ENCODE measurements at regions not wholly inside any gene's neighbourhood (a gene's known extent, or its start where the extent isn't known, plus 50 kb on each side); places are given as distances from the start of the nearest gene placed in this dataset.

GRCh38 chr1:43056981-43057391, 98.3 kb upstream of the SLC2A1 start:
- no peak for TF ChIP-seq POLR2A (IDR thresholded peaks at IDR 0.05)
- no peak for TF ChIP-seq CTCF (IDR thresholded peaks at IDR 0.05)
